ENCODE measurements at regions not wholly inside any gene's neighbourhood (a gene's known extent, or its start where the extent isn't known, plus 50 kb on each side); places are given as distances from the start of the nearest gene placed in this dataset.

DNA sequence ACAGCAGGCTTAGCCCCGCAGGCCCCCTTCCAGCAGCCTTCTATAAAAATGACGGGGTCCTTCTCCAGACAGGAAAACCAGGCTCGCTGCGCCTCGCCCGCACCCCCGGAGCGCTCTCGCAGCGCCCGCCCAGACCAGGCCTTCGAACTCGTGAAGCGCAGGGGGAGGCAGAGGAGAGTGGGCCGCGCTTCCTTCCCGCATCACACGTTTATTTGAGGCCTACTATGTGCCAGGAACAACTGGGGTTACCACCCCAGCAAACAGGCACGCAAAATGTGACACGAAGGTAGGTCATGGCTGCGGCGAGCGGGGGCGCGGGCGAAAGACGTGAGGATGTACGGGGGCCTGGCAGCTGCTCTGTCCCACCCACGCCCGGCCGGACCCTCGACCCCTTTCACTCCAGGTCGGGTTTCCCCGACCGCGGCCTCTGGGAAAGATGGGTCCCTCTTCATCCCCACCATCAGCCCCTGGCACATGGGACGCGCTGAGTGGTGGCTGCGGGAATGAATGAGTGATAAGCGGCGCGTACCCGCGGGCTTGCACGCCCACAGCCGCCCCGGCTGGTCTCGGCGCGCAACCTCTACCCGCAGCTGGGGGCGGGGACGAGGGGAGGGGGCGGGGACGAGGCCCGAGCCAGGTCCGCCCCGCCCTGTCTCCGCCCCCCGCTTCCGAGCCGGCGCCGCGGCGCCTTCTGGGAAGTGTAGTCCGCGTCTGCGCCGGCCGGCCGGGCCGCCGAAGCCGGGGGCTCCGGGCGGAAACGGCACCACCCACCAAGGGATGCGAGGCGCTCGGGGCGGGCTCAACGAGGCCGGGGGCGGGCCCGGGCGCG is 59.1 kb downstream of the ZNF467 start:
- H3K4me3 ChIP-seq (ENCODE audit: low read length) = peak overlapping the region; percentile 77
- DNase-seq (ENCODE audit: low read depth) = peak; percentile 79
- TF ChIP-seq, protein P1, sequence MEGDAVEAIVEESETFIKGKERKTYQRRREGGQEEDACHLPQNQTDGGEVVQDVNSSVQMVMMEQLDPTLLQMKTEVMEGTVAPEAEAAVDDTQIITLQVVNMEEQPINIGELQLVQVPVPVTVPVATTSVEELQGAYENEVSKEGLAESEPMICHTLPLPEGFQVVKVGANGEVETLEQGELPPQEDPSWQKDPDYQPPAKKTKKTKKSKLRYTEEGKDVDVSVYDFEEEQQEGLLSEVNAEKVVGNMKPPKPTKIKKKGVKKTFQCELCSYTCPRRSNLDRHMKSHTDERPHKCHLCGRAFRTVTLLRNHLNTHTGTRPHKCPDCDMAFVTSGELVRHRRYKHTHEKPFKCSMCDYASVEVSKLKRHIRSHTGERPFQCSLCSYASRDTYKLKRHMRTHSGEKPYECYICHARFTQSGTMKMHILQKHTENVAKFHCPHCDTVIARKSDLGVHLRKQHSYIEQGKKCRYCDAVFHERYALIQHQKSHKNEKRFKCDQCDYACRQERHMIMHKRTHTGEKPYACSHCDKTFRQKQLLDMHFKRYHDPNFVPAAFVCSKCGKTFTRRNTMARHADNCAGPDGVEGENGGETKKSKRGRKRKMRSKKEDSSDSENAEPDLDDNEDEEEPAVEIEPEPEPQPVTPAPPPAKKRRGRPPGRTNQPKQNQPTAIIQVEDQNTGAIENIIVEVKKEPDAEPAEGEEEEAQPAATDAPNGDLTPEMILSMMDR (conservative IDR thresholded peaks at IDR 0.05; ENCODE audit: low read length) = no peak

DNA sequence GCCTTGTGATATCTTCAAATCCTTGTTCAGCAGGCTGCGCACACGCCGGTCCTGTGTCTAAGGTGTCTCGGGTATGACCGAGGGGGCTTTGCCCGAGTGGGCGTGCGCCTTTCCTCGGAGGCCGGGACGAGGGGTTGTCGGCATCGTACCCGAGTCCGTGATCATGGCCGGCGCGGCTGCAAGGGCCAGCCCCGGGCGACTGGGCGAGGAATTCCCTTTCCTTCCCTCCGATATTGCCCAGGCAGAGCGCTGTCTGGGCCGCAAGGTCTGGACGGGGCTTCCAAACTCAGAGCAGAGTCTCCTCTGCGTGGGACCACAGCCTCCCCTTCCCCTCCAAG is 59.7 kb downstream of the ZNF467 start:
- peak overlapping the region; percentile 77 for H3K4me3 ChIP-seq (ENCODE audit: low read length)
- DNase-seq (ENCODE audit: low read depth) = no peak
- TF ChIP-seq, protein P1 (conservative IDR thresholded peaks at IDR 0.05; ENCODE audit: low read length) = no peak

DNA sequence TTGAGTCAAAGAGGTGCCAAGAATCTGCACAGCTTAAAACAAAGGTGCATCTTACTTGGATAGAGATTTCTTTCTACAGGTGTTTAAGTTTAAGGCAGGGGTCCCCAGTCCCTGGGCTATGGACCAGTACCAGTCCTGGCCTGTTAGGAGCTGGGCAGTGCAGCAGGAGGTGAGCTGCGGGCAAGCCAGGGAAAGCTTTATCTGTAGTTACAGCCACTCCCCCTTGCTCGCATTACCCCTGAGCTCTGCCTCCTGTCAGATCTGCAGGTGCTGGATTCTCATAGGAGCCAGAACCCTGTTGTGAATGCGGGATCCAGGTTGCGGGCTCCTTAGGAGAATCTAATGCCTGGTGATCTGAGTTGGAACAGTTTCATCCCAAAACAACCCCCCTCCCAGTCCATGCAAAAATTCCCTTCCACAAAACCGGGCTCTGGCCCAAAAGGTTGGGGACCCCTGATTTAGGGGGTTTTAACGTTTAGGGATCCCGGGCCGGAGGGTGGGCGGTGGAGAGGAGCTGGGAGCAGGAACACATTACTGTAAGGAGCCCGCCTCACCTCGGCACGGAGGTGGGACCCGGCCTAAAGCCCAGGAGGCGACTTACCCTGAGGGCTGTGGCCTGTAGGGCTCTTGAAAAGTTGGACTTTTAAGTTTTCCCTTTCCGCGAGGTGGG is 60.2 kb downstream of the ZNF467 start:
- H3K4me3 ChIP-seq (ENCODE audit: low read length) = no peak overlapping the region
- TF ChIP-seq, protein P1 (conservative IDR thresholded peaks at IDR 0.05; ENCODE audit: low read length) = no peak
- DNase-seq (ENCODE audit: low read depth) = no peak

DNA sequence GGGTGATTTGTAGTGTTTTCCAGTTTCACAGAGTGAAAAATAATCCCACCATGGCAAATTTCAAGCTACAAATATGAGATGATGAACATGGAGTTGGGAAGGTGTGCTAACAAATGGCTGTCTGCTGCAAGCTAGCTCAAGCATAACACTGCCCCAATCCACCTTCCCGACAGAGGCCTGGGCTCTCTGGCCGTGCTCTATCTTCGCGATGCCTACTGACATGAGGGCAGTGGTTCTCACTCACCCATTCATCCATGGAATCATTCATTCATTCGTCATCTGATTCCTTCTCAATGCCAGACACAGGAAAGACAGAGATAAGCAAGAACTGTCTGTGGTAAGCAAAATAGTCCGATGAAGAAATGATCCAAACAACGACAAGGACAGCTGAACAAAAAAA is 65.4 kb downstream of the ZNF467 start:
- DNase-seq (ENCODE audit: low read depth) = no peak
- TF ChIP-seq, protein P1 (conservative IDR thresholded peaks at IDR 0.05; ENCODE audit: low read length) = no peak
- no peak overlapping the region for H3K4me3 ChIP-seq (ENCODE audit: low read length)

DNA sequence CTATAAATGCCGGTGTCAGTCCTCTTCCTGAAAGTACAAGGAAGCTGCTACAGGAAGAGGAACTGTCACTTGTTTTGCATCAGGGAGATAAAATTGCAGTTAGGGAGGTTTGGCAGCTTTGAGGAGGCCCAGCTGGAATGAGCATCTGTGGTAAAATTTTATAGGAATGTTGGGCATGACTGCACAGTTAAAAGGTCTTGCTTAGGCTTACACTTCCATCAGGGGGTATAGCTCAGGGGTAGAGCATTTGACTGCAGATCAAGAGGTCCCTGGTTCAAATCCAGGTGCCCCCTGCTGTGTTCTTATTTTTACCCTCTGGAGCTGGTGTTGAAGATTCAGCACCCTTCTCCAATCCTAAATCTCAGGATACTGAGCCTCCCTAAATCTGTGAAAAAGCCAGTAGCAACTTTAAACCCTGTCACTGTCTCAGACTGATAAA is 65.9 kb downstream of the ZNF467 start:
- TF ChIP-seq, protein P1 (conservative IDR thresholded peaks at IDR 0.05; ENCODE audit: low read length) = no peak
- DNase-seq (ENCODE audit: low read depth) = peak; percentile 42
- H3K4me3 ChIP-seq (ENCODE audit: low read length) = no peak overlapping the region

DNA sequence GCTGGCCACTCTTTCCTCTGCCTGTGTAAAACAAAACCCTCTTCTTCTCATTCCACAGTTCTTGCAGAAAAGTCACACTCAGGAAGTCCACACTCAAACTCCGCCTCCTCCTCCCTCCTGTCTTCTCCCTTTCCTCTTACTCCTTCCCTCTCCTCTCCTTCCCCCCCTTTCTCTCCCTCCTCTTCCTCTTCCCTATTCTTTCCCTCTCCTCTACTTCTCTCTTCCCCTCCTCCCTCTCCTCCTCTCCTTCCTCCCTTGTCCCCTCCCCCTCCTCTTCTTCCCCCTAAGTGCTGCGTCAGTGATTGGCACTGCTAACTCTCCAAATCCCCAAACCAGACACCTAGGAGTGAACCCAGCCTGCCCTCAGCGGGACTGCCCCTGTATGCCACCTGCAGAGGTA is 67.0 kb downstream of the ZNF467 start:
- DNase-seq (ENCODE audit: low read depth) = no peak
- TF ChIP-seq, protein P1 (conservative IDR thresholded peaks at IDR 0.05; ENCODE audit: low read length) = no peak
- H3K4me3 ChIP-seq (ENCODE audit: low read length) = no peak overlapping the region

DNA sequence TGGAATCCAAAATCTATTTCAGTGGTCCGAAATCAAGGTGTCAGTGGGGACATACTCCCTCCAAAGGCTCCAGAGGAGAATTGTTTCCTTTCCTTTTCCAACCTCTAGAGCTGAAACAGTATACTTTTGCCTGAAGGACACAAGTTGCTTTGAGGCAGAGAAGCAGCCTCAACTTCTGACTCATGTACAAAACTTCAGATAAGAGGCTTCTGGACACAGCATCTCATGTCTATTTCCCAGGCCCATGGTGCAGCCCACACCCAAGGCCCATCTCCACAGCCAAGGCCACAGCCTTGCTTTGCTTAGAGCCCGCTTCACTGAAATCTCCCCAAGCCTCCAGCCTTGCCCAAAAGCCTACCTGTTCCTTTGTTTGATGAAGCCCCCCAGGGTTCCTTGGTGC is 68.9 kb downstream of the ZNF467 start:
- DNase-seq (ENCODE audit: low read depth) = no peak
- TF ChIP-seq, protein P1 (conservative IDR thresholded peaks at IDR 0.05; ENCODE audit: low read length) = no peak; the same call in 1 of the 2 replicates
- H3K4me3 ChIP-seq (ENCODE audit: low read length) = no peak overlapping the region

All from AG10803 (cell line).